ENCODE measurements at regions not wholly inside any gene's neighbourhood (a gene's known extent, or its start where the extent isn't known, plus 50 kb on each side); places are given as distances from the start of the nearest gene placed in this dataset.

GRCh38 chr14:59018978-59019377 lies 169.5 kb upstream of the DAAM1 start:
- Histone ChIP-seq H2AFZ (replicated peaks) (no peak overlapping the region), H3K27me3 (no peaks in the 10 kb centered on the region), H3K4me1 (no peaks in the 10 kb centered on the region), H3K36me3 (no peaks in the 10 kb centered on the region), H4K20me1 (ENCODE audit: low read depth) (no peaks in the 10 kb centered on the region), H3K9ac (no peak overlapping the region), H3K4me3 (no peak overlapping the region), H3K4me2 (no peak overlapping the region), H3K9me3 (ENCODE audit: low read depth) (no peaks in the 10 kb centered on the region), H3K27ac (no peak overlapping the region), H3F3A (ENCODE audit: low read depth) (no peaks in the 10 kb centered on the region), H3K79me2 (ENCODE audit: low read depth) (no peaks in the 10 kb centered on the region)
- Mint-ChIP-seq H3K36me3 (no peaks in the 10 kb centered on the region), H3K4me1 (peaks cover 5% of the 10 kb centered on the region), H3K27me3 (ENCODE audit: insufficient read depth, low read depth) (peaks cover 2% of the 10 kb centered on the region), H3K4me3 (no peak overlapping the region), H3K27ac (no peak overlapping the region), H3K9me3 (peaks cover 2% of the 10 kb centered on the region)
- DNase-seq (ENCODE audit: low spot score) = peak; percentile 33
- TF ChIP-seq EZH2 (IDR thresholded peaks at IDR 0.05) (no peak), CTCF (IDR thresholded peaks at IDR 0.05) (peak; percentile 56), EZH2phosphoT487 (IDR thresholded peaks at IDR 0.05) (no peak)

- no peaks in the 10 kb centered on the region for H3K27me3 ChIP-seq
- no peaks in the 10 kb centered on the region for H3K4me1 ChIP-seq
- no peak overlapping the region for H3K27ac ChIP-seq
- no peaks in the 10 kb centered on the region for H4K20me1 ChIP-seq (ENCODE audit: low read depth)
- no peak overlapping the region for H3K4me2 ChIP-seq
- no peak for TF ChIP-seq EZH2 (IDR thresholded peaks at IDR 0.05)
- peak; percentile 54 for TF ChIP-seq CTCF (IDR thresholded peaks at IDR 0.05)
- Mint-ChIP-seq H3K9me3 (no peaks in the 10 kb centered on the region), H3K27me3 (ENCODE audit: insufficient read depth, low read depth) (peaks cover 2% of the 10 kb centered on the region), H3K27ac (no peak overlapping the region), H3K4me3 (no peak overlapping the region), H3K4me1 (peaks cover 5% of the 10 kb centered on the region), H3K36me3 (no peaks in the 10 kb centered on the region)
- no peaks in the 10 kb centered on the region for H3K79me2 ChIP-seq (ENCODE audit: low read depth)
- H3K4me3 ChIP-seq = no peak overlapping the region
- DNase-seq (ENCODE audit: low spot score) = peak; percentile 27
- no peak overlapping the region for H2AFZ ChIP-seq (replicated peaks)
- H3K9me3 ChIP-seq (ENCODE audit: low read depth) = no peaks in the 10 kb centered on the region
- no peaks in the 10 kb centered on the region for H3F3A ChIP-seq (ENCODE audit: low read depth)
- no peak overlapping the region for H3K9ac ChIP-seq
- no peaks in the 10 kb centered on the region for H3K36me3 ChIP-seq
Observed at GRCh38 chr14:59020382-59020781, 168.1 kb upstream of the DAAM1 start.

GRCh38 chr14:59022144-59022543 lies 166.3 kb upstream of the DAAM1 start:
- Histone ChIP-seq H3K27ac (no peak overlapping the region), H3K9me3 (ENCODE audit: low read depth) (no peaks in the 10 kb centered on the region), H3K4me2 (no peak overlapping the region), H3K79me2 (ENCODE audit: low read depth) (no peaks in the 10 kb centered on the region), H3K36me3 (no peaks in the 10 kb centered on the region), H3K9ac (no peak overlapping the region), H3K4me1 (no peaks in the 10 kb centered on the region), H3K27me3 (no peaks in the 10 kb centered on the region), H3K4me3 (no peak overlapping the region), H2AFZ (replicated peaks) (no peak overlapping the region), H4K20me1 (ENCODE audit: low read depth) (no peaks in the 10 kb centered on the region), H3F3A (ENCODE audit: low read depth) (no peaks in the 10 kb centered on the region)
- H3K27ac Mint-ChIP-seq = no peak overlapping the region
- no peaks in the 10 kb centered on the region for H3K4me1 Mint-ChIP-seq
- peaks cover 3% of the 10 kb centered on the region for H3K9me3 Mint-ChIP-seq
- H3K27me3 Mint-ChIP-seq (ENCODE audit: insufficient read depth, low read depth) = no peaks in the 10 kb centered on the region
- no peaks in the 10 kb centered on the region for H3K36me3 Mint-ChIP-seq
- DNase-seq (ENCODE audit: low spot score) = no peak
- TF ChIP-seq EZH2phosphoT487 (IDR thresholded peaks at IDR 0.05) (no peak), CTCF (IDR thresholded peaks at IDR 0.05) (peak; percentile 38), EZH2 (IDR thresholded peaks at IDR 0.05) (no peak)
- no peak overlapping the region for H3K4me3 Mint-ChIP-seq

All from neural progenitor cell (in vitro differentiated cells).